Peyer's patch (tissue), 4 donors: ENCODE measurements at regions not wholly inside any gene's neighbourhood (a gene's known extent, or its start where the extent isn't known, plus 50 kb on each side); places are given as distances from the start of the nearest gene placed in this dataset.

ENCODE experiments used
- DNase-seq, 3 donors: peaks; one replicate each; pipeline ENCODE4 v3.0.0-alpha.2; 2017 to 2019
- H3K27ac ChIP-seq, 4 donors: fragments of 200-600 bp; sonication (generic); one replicate each; pipeline ENCODE4 v1.5.1; 2016 to 2019
- H3K27me3 ChIP-seq, 2 donors: fragments of 200-600 bp; sonication (generic); one replicate each; pipeline ENCODE4 v1.5.1; 2019
- H3K36me3 ChIP-seq, 3 donors: fragments of 200-600 bp; sonication (generic); one replicate each; pipeline ENCODE4 v1.5.1; 2016 to 2019
- H3K4me1 ChIP-seq, 4 donors: fragments of 200-600 bp; sonication (generic); one replicate each; pipeline ENCODE4 v1.5.1; 2016 to 2019
- H3K4me3 ChIP-seq, 4 donors: fragments of 200-600 bp; sonication (generic); 1 replicate in 3 of 4; 2 replicates in 1 of 4; pipeline ENCODE4 v1.5.1; 2016 to 2019; ENCODE audit warnings: mild to moderate bottlenecking in 1 of 4
- H3K9me3 ChIP-seq, 4 donors: fragments of 200-600 bp; sonication (generic); one replicate each; pipeline ENCODE4 v1.5.1; 2016 to 2019; ENCODE audit warnings: mild to moderate bottlenecking in 1 of 4
- CTCF ChIP-seq, 6 experiments: fragments of 450-650 bp in 4 of 6; fragments of 200-600 bp in 2 of 6; sonication (generic) in 1 of 6; IDR thresholded peaks; one replicate each; pipeline ENCODE4 v1.5.1; 2017 to 2019; ENCODE audit warnings: antibody characterized with exemption in 6 of 6, mild to moderate bottlenecking in 3 of 6, moderate library complexity in 1 of 6
- POLR2A ChIP-seq, 2 donors: fragments of 450-650 bp; IDR thresholded peaks; one replicate each; pipeline ENCODE4 v1.5.1; 2017; ENCODE audit warnings: antibody characterized with exemption in 2 of 2, mild to moderate bottlenecking in 2 of 2, moderate library complexity in 2 of 2

DNA sequence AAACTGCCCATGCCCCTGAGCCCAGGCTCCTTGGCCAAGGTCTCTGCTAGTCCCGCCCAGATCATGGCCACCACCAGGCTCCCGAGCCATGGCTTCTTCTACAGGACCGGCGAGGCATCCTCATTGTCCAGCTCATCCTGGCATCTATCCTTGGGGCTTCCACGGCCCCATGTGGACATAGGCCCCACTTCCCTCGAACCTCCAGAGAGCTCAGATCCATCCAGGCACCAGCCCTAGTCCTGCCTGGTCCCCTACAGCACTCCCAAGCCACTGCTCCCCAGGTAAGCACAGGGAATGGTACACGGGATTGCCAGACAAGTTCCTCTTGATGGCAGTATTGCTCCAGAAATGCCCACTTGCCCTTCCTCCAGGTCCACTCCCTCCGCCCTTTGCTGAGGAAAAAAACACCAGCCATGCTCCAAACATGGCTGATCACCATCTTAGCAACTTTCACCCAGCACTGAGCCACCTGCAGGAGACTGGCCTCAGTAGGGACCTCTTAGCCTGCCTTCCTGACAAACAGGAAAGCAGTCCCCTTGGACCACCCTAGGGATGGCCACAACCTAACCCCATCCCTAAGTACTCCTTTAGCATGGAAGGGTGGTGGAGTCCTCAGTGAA lies 272.1 kb upstream of the AGTR2 start:
- Histone ChIP-seq H3K9me3 (no peaks in the 10 kb centered on the region), H3K27ac (no peak overlapping the region), H3K4me1 (no peaks in the 10 kb centered on the region), H3K36me3 (no peaks in the 10 kb centered on the region), H3K4me3 (no peak overlapping the region), H3K27me3 (no peaks in the 10 kb centered on the region)
- TF ChIP-seq POLR2A (IDR thresholded peaks at IDR 0.05) (no peak), CTCF (IDR thresholded peaks at IDR 0.05) (peak in 3 of 6 experiments; percentile 5 to 81 (median 57))
- DNase-seq, result peak in 2 of 3 donors; percentile 43 to 93

DNA sequence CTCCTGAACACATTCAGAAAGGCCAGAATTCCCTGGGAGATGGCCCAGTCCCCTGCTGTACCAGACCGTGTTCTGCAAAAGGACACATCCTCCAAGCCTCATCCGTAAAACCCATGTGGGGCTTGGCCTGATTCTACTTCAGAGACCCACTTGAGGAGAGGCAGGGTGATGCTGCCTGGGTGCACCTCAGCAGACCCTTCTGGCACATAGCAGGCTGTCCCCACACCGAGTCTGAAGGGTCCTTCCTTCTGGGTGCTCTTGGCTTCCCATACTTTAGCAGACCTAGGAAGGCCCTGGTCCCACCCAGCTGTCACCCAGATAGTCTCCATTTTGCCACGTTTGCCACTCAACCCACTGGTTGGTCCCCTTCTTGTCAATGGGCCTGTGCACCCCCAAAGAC lies 270.1 kb upstream of the AGTR2 start:
- Histone ChIP-seq H3K27me3 (no peaks in the 10 kb centered on the region), H3K27ac (no peak overlapping the region), H3K9me3 (no peaks in the 10 kb centered on the region), H3K4me3 (no peak overlapping the region), H3K36me3 (no peaks in the 10 kb centered on the region), H3K4me1 (no peaks in the 10 kb centered on the region)
- TF ChIP-seq POLR2A (IDR thresholded peaks at IDR 0.05), result no peak
- no peak for TF ChIP-seq CTCF (IDR thresholded peaks at IDR 0.05)
- DNase-seq, result no peak

GRCh38 chrX:115901241-115901640 lies 269.3 kb upstream of the AGTR2 start:
- H3K4me3 ChIP-seq, result no peak overlapping the region
- no peak for TF ChIP-seq CTCF (IDR thresholded peaks at IDR 0.05)
- no peak for TF ChIP-seq POLR2A (IDR thresholded peaks at IDR 0.05)
- no peak for DNase-seq
- no peaks in the 10 kb centered on the region for H3K27me3 ChIP-seq
- no peaks in the 10 kb centered on the region for H3K9me3 ChIP-seq
- no peaks in the 10 kb centered on the region for H3K4me1 ChIP-seq
- H3K36me3 ChIP-seq, result no peaks in the 10 kb centered on the region
- no peak overlapping the region for H3K27ac ChIP-seq

GRCh38 chrX:115902995-115903394 lies 267.5 kb upstream of the AGTR2 start:
- H3K27ac ChIP-seq, result no peak overlapping the region
- H3K4me1 ChIP-seq, result no peaks in the 10 kb centered on the region
- H3K36me3 ChIP-seq, result no peaks in the 10 kb centered on the region
- no peak for DNase-seq
- no peaks in the 10 kb centered on the region for H3K9me3 ChIP-seq
- TF ChIP-seq POLR2A (IDR thresholded peaks at IDR 0.05) (no peak), CTCF (IDR thresholded peaks at IDR 0.05) (no peak)
- H3K27me3 ChIP-seq, result no peaks in the 10 kb centered on the region
- H3K4me3 ChIP-seq, result no peak overlapping the region

GRCh38 chrX:115906276-115906675 lies 264.3 kb upstream of the AGTR2 start:
- TF ChIP-seq POLR2A (IDR thresholded peaks at IDR 0.05) (no peak), CTCF (IDR thresholded peaks at IDR 0.05) (no peak)
- no peaks in the 10 kb centered on the region for H3K4me1 ChIP-seq
- no peaks in the 10 kb centered on the region for H3K27me3 ChIP-seq
- H3K4me3 ChIP-seq, result no peak overlapping the region
- H3K9me3 ChIP-seq, result no peaks in the 10 kb centered on the region
- H3K36me3 ChIP-seq, result no peaks in the 10 kb centered on the region
- no peak for DNase-seq
- H3K27ac ChIP-seq, result no peak overlapping the region

DNA sequence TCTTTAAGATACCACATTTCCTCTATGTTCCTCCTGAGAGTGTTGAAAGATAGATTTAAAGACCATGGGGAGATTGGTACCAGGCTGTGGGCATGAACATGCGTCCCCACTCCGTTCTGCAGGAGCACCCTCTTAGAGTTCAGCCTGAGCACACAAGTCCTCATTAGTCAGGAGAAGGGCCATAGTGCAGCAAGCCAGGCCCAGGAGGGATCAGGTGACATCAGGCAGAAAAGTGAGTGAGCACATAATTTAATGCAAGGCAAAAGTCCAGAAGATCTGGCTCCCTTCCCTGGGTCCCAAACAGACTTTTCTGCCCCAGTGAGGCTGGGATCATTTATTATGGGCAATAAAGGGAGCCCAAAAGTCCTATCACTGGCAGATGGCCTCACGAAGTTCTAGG lies 263.7 kb upstream of the AGTR2 start:
- H3K36me3 ChIP-seq, result no peaks in the 10 kb centered on the region
- H3K27me3 ChIP-seq, result no peaks in the 10 kb centered on the region
- TF ChIP-seq POLR2A (IDR thresholded peaks at IDR 0.05) (no peak), CTCF (IDR thresholded peaks at IDR 0.05) (no peak)
- H3K9me3 ChIP-seq, result no peaks in the 10 kb centered on the region
- no peak overlapping the region for H3K27ac ChIP-seq
- DNase-seq, result no peak
- H3K4me1 ChIP-seq, result no peaks in the 10 kb centered on the region
- no peak overlapping the region for H3K4me3 ChIP-seq
